DND-41 (cell line): ENCODE measurements at regions not wholly inside any gene's neighbourhood (a gene's known extent, or its start where the extent isn't known, plus 50 kb on each side); places are given as distances from the start of the nearest gene placed in this dataset.

Experiments used
- EZH2 ChIP-seq: IDR thresholded peaks from 3 replicates; pipeline ENCODE4 v1.6.1; 2012; ENCODE audit warnings: borderline replicate concordance, low read depth, mild to moderate bottlenecking, moderate library complexity, low read length, inconsistent platforms; ENCODE audit not compliant: severe bottlenecking
- TF ChIP-seq, protein P1 (sequence below): IDR thresholded peaks from 2 replicates; pipeline ENCODE4 v1.5.1; 2012; ENCODE audit warnings: borderline replicate concordance, low read length, moderate library complexity, mild to moderate bottlenecking; ENCODE audit not compliant: poor library complexity, severe bottlenecking; ENCODE audit errors: extremely low read depth

DNA sequence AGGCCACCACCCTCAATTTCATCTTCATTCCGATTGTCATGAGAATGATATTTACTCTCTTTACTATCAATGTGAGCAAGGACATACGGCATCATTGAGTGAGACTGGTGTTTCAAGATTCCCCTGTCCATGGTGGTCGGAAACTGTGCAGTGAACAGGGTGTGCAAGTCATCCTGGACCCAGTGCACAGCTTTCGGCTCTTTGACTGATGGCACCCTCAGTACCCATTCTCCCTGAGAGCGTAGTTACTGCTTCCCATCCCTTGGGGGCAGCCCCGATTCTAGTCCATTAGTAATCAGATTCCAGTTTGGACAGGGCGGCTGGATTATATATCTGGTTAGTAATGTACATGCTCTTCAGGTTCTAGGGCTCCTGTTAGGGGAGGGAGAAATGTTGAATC is 61.7 kb upstream of the SUB1 start:
- TF ChIP-seq, protein P1, sequence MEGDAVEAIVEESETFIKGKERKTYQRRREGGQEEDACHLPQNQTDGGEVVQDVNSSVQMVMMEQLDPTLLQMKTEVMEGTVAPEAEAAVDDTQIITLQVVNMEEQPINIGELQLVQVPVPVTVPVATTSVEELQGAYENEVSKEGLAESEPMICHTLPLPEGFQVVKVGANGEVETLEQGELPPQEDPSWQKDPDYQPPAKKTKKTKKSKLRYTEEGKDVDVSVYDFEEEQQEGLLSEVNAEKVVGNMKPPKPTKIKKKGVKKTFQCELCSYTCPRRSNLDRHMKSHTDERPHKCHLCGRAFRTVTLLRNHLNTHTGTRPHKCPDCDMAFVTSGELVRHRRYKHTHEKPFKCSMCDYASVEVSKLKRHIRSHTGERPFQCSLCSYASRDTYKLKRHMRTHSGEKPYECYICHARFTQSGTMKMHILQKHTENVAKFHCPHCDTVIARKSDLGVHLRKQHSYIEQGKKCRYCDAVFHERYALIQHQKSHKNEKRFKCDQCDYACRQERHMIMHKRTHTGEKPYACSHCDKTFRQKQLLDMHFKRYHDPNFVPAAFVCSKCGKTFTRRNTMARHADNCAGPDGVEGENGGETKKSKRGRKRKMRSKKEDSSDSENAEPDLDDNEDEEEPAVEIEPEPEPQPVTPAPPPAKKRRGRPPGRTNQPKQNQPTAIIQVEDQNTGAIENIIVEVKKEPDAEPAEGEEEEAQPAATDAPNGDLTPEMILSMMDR = peak; percentile 17
- TF ChIP-seq EZH2 = no peak
